ENCODE measurements at regions not wholly inside any gene's neighbourhood (a gene's known extent, or its start where the extent isn't known, plus 50 kb on each side); places are given as distances from the start of the nearest gene placed in this dataset.
A peak's percentile ranks its signal among the peaks of the same experiment; 100 is the strongest.
"Not testable (repeated sequence)": the region's sequence is repeated elsewhere in the genome, so short reads cannot be mapped to it uniquely, and the experiment has no call there.

DNA sequence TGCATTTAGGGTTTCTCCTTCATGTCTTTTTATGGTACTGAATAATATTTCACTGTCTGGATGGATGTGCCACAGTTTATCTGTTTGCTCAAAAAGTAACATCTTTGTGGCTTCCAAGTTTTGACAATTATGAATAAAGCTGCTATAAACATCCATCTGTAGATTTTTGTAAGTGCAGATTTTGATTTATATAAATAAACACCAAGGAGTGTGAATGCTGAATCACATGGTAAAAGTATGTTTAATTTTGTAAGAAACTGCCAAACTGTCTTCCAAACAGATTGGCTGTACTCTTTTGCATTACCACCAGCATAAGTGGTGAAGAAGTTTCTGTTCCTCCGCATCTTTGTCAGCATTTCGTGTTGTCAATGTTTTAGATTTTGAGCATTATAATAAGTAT, 158.7 kb upstream of the GIMD1 start:
- no peak for ATAC-seq (ENCODE audit: low read depth in 2 of 2)
- Histone ChIP-seq H3K9me3 (ENCODE audit: control insufficient read depth in 2 of 2, low read length in 2 of 2) (no peaks in the 10 kb centered on the region), H3K4me3 (ENCODE audit: low read depth, low read length) (no peak overlapping the region), H3K4me1 (ENCODE audit: control insufficient read depth, insufficient read depth, low read length, poor library complexity, severe bottlenecking) (no peaks in the 10 kb centered on the region), H3K27me3 (ENCODE audit: control insufficient read depth, insufficient read depth, low read length) (no peaks in the 10 kb centered on the region), H3K27ac (ENCODE audit: insufficient read depth, low read length, poor library complexity, severe bottlenecking) (no peak overlapping the region), H3K36me3 (ENCODE audit: control insufficient read depth, insufficient read depth, low read length) (no peaks in the 10 kb centered on the region)
- H3K9me3 Mint-ChIP-seq = peaks cover 0 to 2% (median 1%) of the 10 kb centered on the region in 7 donors
- no peak overlapping the region for H3K27ac Mint-ChIP-seq
- no peak overlapping the region for H3K4me3 Mint-ChIP-seq
- H3K36me3 Mint-ChIP-seq = no peaks in the 10 kb centered on the region
- DNase-seq = no peak
- no peaks in the 10 kb centered on the region for H3K27me3 Mint-ChIP-seq
- no peaks in the 10 kb centered on the region for H3K4me1 Mint-ChIP-seq

- H3K27ac ChIP-seq (ENCODE audit: insufficient read depth, low read length, poor library complexity, severe bottlenecking); DNase-seq; H3K27me3 ChIP-seq (ENCODE audit: control insufficient read depth, insufficient read depth, low read length); ATAC-seq (ENCODE audit: low read depth in 2 of 2); H3K27ac Mint-ChIP-seq; H3K27me3 Mint-ChIP-seq; H3K4me3 Mint-ChIP-seq; H3K9me3 Mint-ChIP-seq; H3K4me1 Mint-ChIP-seq; H3K36me3 Mint-ChIP-seq; H3K4me3 ChIP-seq (ENCODE audit: low read depth, low read length); H3K9me3 ChIP-seq (ENCODE audit: control insufficient read depth in 2 of 2, low read length in 2 of 2); H3K36me3 ChIP-seq (ENCODE audit: control insufficient read depth, insufficient read depth, low read length); H3K4me1 ChIP-seq (ENCODE audit: control insufficient read depth, insufficient read depth, low read length, poor library complexity, severe bottlenecking): not testable (repeated sequence)
These were observed 156.8 kb upstream of the GIMD1 start for GRCh38 chr4:106525425-106525824.

GRCh38 chr4:106524772-106525171, 156.2 kb upstream of the GIMD1 start:
- H3K27ac Mint-ChIP-seq; H3K36me3 ChIP-seq (ENCODE audit: control insufficient read depth, insufficient read depth, low read length); H3K4me3 ChIP-seq (ENCODE audit: low read depth, low read length); H3K4me1 ChIP-seq (ENCODE audit: control insufficient read depth, insufficient read depth, low read length, poor library complexity, severe bottlenecking); H3K27me3 ChIP-seq (ENCODE audit: control insufficient read depth, insufficient read depth, low read length); ATAC-seq (ENCODE audit: low read depth in 2 of 2); H3K27ac ChIP-seq (ENCODE audit: insufficient read depth, low read length, poor library complexity, severe bottlenecking); H3K4me3 Mint-ChIP-seq; H3K27me3 Mint-ChIP-seq; H3K9me3 Mint-ChIP-seq; DNase-seq; H3K36me3 Mint-ChIP-seq; H3K9me3 ChIP-seq (ENCODE audit: control insufficient read depth in 2 of 2, low read length in 2 of 2); H3K4me1 Mint-ChIP-seq: not testable (repeated sequence)

DNA sequence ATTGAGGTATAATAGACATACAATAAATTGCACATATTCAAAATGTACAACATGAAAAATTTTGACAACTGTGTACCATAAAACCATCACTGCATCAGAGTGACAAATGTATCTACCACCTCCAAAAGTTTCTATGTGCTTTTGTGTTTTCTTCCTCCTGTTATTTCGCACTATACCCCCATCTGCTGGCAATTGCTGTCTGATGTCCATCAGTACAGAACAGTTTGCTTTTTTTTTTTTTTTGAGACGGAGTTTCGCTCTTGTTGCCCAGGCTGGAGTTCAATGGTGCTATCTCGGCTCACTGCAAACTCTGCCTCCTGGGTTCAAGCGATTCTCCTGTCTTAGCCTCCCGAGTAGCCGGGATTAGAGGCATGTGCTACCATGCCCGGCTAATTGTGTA, 154.3 kb upstream of the GIMD1 start:
- no peak for DNase-seq
- H3K36me3 Mint-ChIP-seq = no peaks in the 10 kb centered on the region
- Histone ChIP-seq H3K27me3 (ENCODE audit: control insufficient read depth, insufficient read depth, low read length) (no peaks in the 10 kb centered on the region), H3K36me3 (ENCODE audit: control insufficient read depth, insufficient read depth, low read length) (no peaks in the 10 kb centered on the region), H3K9me3 (ENCODE audit: control insufficient read depth in 2 of 2, low read length in 2 of 2) (no peaks in the 10 kb centered on the region), H3K27ac (ENCODE audit: insufficient read depth, low read length, poor library complexity, severe bottlenecking) (no peak overlapping the region), H3K4me1 (ENCODE audit: control insufficient read depth, insufficient read depth, low read length, poor library complexity, severe bottlenecking) (no peaks in the 10 kb centered on the region), H3K4me3 (ENCODE audit: low read depth, low read length) (no peak overlapping the region)
- no peaks in the 10 kb centered on the region for H3K27me3 Mint-ChIP-seq
- peaks cover 0 to 7% (median 2%) of the 10 kb centered on the region in 7 donors for H3K9me3 Mint-ChIP-seq
- H3K27ac Mint-ChIP-seq = no peak overlapping the region
- H3K4me1 Mint-ChIP-seq = no peaks in the 10 kb centered on the region
- no peak overlapping the region for H3K4me3 Mint-ChIP-seq
- no peak for ATAC-seq (ENCODE audit: low read depth in 2 of 2)

GRCh38 chr4:106512706-106513105, 144.1 kb upstream of the GIMD1 start:
- Histone ChIP-seq H3K4me3 (ENCODE audit: low read depth, low read length) (no peak overlapping the region), H3K4me1 (ENCODE audit: control insufficient read depth, insufficient read depth, low read length, poor library complexity, severe bottlenecking) (no peaks in the 10 kb centered on the region), H3K27ac (ENCODE audit: insufficient read depth, low read length, poor library complexity, severe bottlenecking) (no peak overlapping the region), H3K27me3 (ENCODE audit: control insufficient read depth, insufficient read depth, low read length) (no peaks in the 10 kb centered on the region), H3K36me3 (ENCODE audit: control insufficient read depth, insufficient read depth, low read length) (no peaks in the 10 kb centered on the region), H3K9me3 (ENCODE audit: control insufficient read depth in 2 of 2, low read length in 2 of 2) (no peaks in the 10 kb centered on the region)
- no peak overlapping the region for H3K27ac Mint-ChIP-seq
- H3K4me1 Mint-ChIP-seq = no peaks in the 10 kb centered on the region
- ATAC-seq (ENCODE audit: low read depth in 2 of 2) (no peak), DNase-seq (no peak)
- no peak overlapping the region for H3K4me3 Mint-ChIP-seq
- H3K36me3 Mint-ChIP-seq = no peaks in the 10 kb centered on the region
- H3K27me3 Mint-ChIP-seq = no peaks in the 10 kb centered on the region
- H3K9me3 Mint-ChIP-seq = peaks cover 0 to 4% (median 0%) of the 10 kb centered on the region in 7 donors

- Histone ChIP-seq H3K27me3 (ENCODE audit: control insufficient read depth, insufficient read depth, low read length) (peaks cover 5% of the 10 kb centered on the region), H3K36me3 (ENCODE audit: control insufficient read depth, insufficient read depth, low read length) (no peaks in the 10 kb centered on the region), H3K4me3 (ENCODE audit: low read depth, low read length) (no peak overlapping the region), H3K27ac (ENCODE audit: insufficient read depth, low read length, poor library complexity, severe bottlenecking) (no peak overlapping the region), H3K9me3 (ENCODE audit: control insufficient read depth in 2 of 2, low read length in 2 of 2) (no peaks in the 10 kb centered on the region), H3K4me1 (ENCODE audit: control insufficient read depth, insufficient read depth, low read length, poor library complexity, severe bottlenecking) (no peaks in the 10 kb centered on the region)
- H3K27ac Mint-ChIP-seq = no peak overlapping the region
- DNase-seq (no peak), ATAC-seq (ENCODE audit: low read depth in 2 of 2) (no peak)
- H3K27me3 Mint-ChIP-seq = no peaks in the 10 kb centered on the region
- H3K9me3 Mint-ChIP-seq = no peaks in the 10 kb centered on the region
- no peak overlapping the region for H3K4me3 Mint-ChIP-seq
- H3K4me1 Mint-ChIP-seq = no peaks in the 10 kb centered on the region
- no peaks in the 10 kb centered on the region for H3K36me3 Mint-ChIP-seq
These were observed 138.9 kb upstream of the GIMD1 start for GRCh38 chr4:106507440-106507839.

DNA sequence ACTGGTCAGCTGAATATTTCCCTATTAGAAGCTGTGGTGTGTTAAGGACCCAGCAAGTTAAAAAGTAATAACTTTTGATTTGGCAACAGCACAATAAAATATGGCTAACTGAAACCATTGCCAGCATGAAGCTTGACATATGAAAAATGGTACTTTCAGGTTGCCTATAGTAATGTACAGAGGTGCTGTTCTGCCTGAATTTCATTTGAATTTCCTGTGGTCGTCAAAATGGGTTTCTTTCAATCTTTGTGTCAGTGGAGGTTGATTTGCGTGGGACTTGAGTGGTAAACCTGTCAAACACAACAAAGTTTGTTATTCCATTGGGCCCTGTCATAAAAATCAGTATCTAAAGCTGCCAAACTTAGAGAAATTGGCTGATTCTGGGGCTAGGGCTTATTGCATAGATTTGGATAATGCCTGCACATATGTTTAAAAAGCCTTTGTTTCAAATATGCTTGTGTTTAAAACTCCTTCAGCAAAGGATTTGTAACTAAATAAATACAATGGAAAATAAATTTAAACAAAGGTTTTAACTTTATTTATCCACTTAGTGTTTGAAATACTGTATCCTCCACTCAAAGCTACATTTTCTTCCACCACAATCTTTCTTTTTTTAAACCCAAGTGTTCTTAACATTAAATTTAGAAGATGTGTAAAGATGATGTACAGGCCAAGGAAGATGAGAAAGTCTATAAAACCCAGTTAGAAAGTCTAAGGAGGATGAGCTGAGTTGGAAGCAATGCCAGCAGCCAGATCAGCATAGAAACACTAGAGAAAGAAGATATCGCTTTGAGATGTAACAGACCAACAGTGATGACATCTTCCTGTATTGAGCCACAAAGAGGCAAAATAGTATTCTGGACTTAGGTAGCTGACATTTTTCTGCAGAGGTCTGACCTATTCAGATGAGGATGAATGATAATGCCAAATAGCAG, 134.8 kb upstream of the GIMD1 start:
- Histone ChIP-seq H3K4me3 (ENCODE audit: low read depth, low read length) (no peak overlapping the region), H3K4me1 (ENCODE audit: control insufficient read depth, insufficient read depth, low read length, poor library complexity, severe bottlenecking) (no peaks in the 10 kb centered on the region), H3K27ac (ENCODE audit: insufficient read depth, low read length, poor library complexity, severe bottlenecking) (no peak overlapping the region), H3K27me3 (ENCODE audit: control insufficient read depth, insufficient read depth, low read length) (peaks cover 6% of the 10 kb centered on the region), H3K36me3 (ENCODE audit: control insufficient read depth, insufficient read depth, low read length) (no peaks in the 10 kb centered on the region), H3K9me3 (ENCODE audit: control insufficient read depth in 2 of 2, low read length in 2 of 2) (no peaks in the 10 kb centered on the region)
- no peaks in the 10 kb centered on the region for H3K36me3 Mint-ChIP-seq
- H3K27me3 Mint-ChIP-seq = peaks cover 7% of the 10 kb centered on the region
- peaks cover 0 to 4% (median 0%) of the 10 kb centered on the region in 7 donors for H3K9me3 Mint-ChIP-seq
- ATAC-seq (ENCODE audit: low read depth in 2 of 2) = no peak
- no peak for DNase-seq
- H3K27ac Mint-ChIP-seq = no peak overlapping the region
- no peaks in the 10 kb centered on the region for H3K4me1 Mint-ChIP-seq
- H3K4me3 Mint-ChIP-seq = no peak overlapping the region

- Mint-ChIP-seq H3K4me1 (no peaks in the 10 kb centered on the region), H3K27me3 (peaks cover 7% of the 10 kb centered on the region), H3K9me3 (peaks cover 0 to 4% (median 0%) of the 10 kb centered on the region in 7 donors), H3K36me3 (no peaks in the 10 kb centered on the region), H3K27ac (no peak overlapping the region), H3K4me3 (no peak overlapping the region)
- no peaks in the 10 kb centered on the region for H3K36me3 ChIP-seq (ENCODE audit: control insufficient read depth, insufficient read depth, low read length)
- H3K27me3 ChIP-seq (ENCODE audit: control insufficient read depth, insufficient read depth, low read length) = peaks cover 6% of the 10 kb centered on the region
- no peaks in the 10 kb centered on the region for H3K9me3 ChIP-seq (ENCODE audit: control insufficient read depth in 2 of 2, low read length in 2 of 2)
- peak in 2 of 3 donors; percentile 15 to 53 for DNase-seq
- no peak overlapping the region for H3K27ac ChIP-seq (ENCODE audit: insufficient read depth, low read length, poor library complexity, severe bottlenecking)
- H3K4me1 ChIP-seq (ENCODE audit: control insufficient read depth, insufficient read depth, low read length, poor library complexity, severe bottlenecking) = no peaks in the 10 kb centered on the region
- no peak overlapping the region for H3K4me3 ChIP-seq (ENCODE audit: low read depth, low read length)
- ATAC-seq (ENCODE audit: low read depth in 2 of 2) = no peak
These were observed 133.6 kb upstream of the GIMD1 start for GRCh38 chr4:106502106-106502699.
